HepG2 (cell line): ENCODE measurements at regions not wholly inside any gene's neighbourhood (a gene's known extent, or its start where the extent isn't known, plus 50 kb on each side); places are given as distances from the start of the nearest gene placed in this dataset.

Source experiments
- EZH2 ChIP-seq: conservative IDR thresholded peaks from 2 replicates; pipeline ENCODE4 v1.6.1; 2012; ENCODE audit warnings: mild to moderate bottlenecking, low read depth, low read length, moderate library complexity
- GABPA ChIP-seq, 2 experiments: IDR thresholded peaks; 2 replicates each; pipeline ENCODE4 v1.6.1; 2011 to 2016; ENCODE audit warnings: low read depth in 2 of 2, low read length in 1 of 2, missing biosample characterization in 1 of 2, missing genetic modification characterization in 1 of 2
- ZC3H4 ChIP-seq: sonication (generic); formaldehyde crosslinking; IDR thresholded peaks from 2 replicates; pipeline ENCODE4 v1.4.0; 2020; ENCODE audit warnings: missing genetic modification reagents, borderline replicate concordance
- ZFY ChIP-seq: sonication (generic); formaldehyde crosslinking; IDR thresholded peaks from 2 replicates; pipeline ENCODE4 v1.4.0; 2020; ENCODE audit warnings: missing genetic modification reagents
- ZNF570 ChIP-seq: sonication (generic); formaldehyde crosslinking; IDR thresholded peaks from 2 replicates; pipeline ENCODE4 v1.4.0; 2020; ENCODE audit warnings: mild to moderate bottlenecking, missing genetic modification reagents, borderline replicate concordance
- TF ChIP-seq, protein P1 (sequence below): sonication (generic); formaldehyde crosslinking; IDR thresholded peaks from 2 replicates; pipeline ENCODE4 v1.5.0; 2020; ENCODE audit warnings: mild to moderate bottlenecking, missing genetic modification reagents, moderate library complexity
- TF ChIP-seq, protein P2 (sequence below): sonication (generic); formaldehyde crosslinking; IDR thresholded peaks from 2 replicates; pipeline ENCODE4 v1.8.1; 2023; ENCODE audit warnings: mild to moderate bottlenecking, inconsistent platforms, moderate library complexity, missing genetic modification reagents, borderline replicate concordance
- TF ChIP-seq, protein P3 (sequence below): sonication (generic); formaldehyde crosslinking; IDR thresholded peaks from 2 replicates; pipeline ENCODE4 v1.8.1; 2022; ENCODE audit warnings: mild to moderate bottlenecking, missing genetic modification reagents
- TF ChIP-seq, protein P4 (sequence below): sonication (generic); formaldehyde crosslinking; IDR thresholded peaks from 2 replicates; pipeline ENCODE4 v1.4.0; 2020; ENCODE audit warnings: missing genetic modification reagents

DNA sequence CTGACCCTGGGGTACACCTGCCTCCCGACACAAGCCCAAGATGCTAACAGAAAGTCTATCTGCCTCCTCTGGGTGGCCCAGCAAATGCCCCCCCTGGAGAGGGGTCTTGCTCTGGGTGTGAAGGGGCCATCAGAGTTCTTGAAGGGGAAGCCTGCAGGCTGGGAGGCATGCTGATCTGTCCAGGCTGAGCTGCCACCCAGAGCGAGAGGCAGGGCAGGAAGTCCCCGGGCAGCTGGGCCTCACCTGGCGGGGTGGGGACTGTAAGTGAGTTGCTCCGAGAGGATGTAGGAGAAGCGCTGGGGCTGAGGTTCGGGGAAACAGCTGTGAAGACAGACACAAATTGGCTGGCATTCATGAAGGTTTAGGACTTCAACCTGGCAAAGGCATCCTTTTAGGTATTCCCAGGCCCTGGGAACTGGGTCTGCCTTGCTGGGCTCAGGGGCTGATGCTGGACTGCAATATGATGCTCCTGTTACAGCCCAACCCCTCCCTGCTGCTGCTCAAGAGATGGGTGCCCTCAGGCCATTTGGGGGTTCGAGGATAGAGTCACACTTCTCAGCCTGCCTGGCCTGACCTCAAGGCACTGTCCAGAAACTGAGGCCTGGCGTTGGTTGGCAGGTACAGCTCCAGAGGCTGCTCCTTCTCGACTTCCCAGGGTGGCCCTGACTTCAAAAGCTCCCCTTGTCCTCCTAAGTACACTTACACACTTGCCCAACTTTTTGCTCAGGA lies 60.2 kb upstream of the LYVE1 start:
- TF ChIP-seq, protein P1, sequence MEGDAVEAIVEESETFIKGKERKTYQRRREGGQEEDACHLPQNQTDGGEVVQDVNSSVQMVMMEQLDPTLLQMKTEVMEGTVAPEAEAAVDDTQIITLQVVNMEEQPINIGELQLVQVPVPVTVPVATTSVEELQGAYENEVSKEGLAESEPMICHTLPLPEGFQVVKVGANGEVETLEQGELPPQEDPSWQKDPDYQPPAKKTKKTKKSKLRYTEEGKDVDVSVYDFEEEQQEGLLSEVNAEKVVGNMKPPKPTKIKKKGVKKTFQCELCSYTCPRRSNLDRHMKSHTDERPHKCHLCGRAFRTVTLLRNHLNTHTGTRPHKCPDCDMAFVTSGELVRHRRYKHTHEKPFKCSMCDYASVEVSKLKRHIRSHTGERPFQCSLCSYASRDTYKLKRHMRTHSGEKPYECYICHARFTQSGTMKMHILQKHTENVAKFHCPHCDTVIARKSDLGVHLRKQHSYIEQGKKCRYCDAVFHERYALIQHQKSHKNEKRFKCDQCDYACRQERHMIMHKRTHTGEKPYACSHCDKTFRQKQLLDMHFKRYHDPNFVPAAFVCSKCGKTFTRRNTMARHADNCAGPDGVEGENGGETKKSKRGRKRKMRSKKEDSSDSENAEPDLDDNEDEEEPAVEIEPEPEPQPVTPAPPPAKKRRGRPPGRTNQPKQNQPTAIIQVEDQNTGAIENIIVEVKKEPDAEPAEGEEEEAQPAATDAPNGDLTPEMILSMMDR (CRISPR knock-in tag) = no peak
- TF ChIP-seq, protein P2, sequence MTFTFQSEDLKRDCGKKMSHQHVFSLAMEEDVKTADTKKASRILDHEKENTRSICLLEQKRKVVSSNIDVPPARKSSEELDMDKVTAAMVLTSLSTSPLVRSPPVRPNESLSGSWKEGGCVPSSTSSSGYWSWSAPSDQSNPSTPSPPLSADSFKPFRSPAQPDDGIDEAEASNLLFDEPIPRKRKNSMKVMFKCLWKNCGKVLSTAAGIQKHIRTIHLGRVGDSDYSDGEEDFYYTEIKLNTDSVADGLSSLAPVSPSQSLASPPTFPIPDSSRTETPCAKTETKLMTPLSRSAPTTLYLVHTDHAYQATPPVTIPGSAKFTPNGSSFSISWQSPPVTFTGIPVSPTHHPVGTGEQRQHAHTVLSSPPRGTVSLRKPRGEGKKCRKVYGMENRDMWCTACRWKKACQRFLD (CRISPR knock-in tag) = no peak
- TF ChIP-seq ZFY (no peak), EZH2 (no peak), GABPA (IDR thresholded peaks at IDR 0.05; ENCODE audit: low read depth, low read length) (no peak), GABPA (CRISPR knock-in tag; IDR thresholded peaks at IDR 0.05; ENCODE audit: low read depth) (no peak), ZC3H4 (CRISPR knock-in tag) (no peak), ZNF570 (CRISPR knock-in tag) (no peak)
- TF ChIP-seq, protein P3, sequence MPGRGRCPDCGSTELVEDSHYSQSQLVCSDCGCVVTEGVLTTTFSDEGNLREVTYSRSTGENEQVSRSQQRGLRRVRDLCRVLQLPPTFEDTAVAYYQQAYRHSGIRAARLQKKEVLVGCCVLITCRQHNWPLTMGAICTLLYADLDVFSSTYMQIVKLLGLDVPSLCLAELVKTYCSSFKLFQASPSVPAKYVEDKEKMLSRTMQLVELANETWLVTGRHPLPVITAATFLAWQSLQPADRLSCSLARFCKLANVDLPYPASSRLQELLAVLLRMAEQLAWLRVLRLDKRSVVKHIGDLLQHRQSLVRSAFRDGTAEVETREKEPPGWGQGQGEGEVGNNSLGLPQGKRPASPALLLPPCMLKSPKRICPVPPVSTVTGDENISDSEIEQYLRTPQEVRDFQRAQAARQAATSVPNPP = no peak
- TF ChIP-seq, protein P4, sequence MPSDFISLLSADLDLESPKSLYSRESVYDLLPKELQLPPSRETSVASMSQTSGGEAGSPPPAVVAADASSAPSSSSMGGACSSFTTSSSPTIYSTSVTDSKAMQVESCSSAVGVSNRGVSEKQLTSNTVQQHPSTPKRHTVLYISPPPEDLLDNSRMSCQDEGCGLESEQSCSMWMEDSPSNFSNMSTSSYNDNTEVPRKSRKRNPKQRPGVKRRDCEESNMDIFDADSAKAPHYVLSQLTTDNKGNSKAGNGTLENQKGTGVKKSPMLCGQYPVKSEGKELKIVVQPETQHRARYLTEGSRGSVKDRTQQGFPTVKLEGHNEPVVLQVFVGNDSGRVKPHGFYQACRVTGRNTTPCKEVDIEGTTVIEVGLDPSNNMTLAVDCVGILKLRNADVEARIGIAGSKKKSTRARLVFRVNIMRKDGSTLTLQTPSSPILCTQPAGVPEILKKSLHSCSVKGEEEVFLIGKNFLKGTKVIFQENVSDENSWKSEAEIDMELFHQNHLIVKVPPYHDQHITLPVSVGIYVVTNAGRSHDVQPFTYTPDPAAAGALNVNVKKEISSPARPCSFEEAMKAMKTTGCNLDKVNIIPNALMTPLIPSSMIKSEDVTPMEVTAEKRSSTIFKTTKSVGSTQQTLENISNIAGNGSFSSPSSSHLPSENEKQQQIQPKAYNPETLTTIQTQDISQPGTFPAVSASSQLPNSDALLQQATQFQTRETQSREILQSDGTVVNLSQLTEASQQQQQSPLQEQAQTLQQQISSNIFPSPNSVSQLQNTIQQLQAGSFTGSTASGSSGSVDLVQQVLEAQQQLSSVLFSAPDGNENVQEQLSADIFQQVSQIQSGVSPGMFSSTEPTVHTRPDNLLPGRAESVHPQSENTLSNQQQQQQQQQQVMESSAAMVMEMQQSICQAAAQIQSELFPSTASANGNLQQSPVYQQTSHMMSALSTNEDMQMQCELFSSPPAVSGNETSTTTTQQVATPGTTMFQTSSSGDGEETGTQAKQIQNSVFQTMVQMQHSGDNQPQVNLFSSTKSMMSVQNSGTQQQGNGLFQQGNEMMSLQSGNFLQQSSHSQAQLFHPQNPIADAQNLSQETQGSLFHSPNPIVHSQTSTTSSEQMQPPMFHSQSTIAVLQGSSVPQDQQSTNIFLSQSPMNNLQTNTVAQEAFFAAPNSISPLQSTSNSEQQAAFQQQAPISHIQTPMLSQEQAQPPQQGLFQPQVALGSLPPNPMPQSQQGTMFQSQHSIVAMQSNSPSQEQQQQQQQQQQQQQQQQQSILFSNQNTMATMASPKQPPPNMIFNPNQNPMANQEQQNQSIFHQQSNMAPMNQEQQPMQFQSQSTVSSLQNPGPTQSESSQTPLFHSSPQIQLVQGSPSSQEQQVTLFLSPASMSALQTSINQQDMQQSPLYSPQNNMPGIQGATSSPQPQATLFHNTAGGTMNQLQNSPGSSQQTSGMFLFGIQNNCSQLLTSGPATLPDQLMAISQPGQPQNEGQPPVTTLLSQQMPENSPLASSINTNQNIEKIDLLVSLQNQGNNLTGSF (CRISPR knock-in tag) = no peak
